HL-60/S4 treated with retinoic acid at 250 ng/mL for 4 days and 3 days (cell line): ENCODE measurements at regions not wholly inside any gene's neighbourhood (a gene's known extent, or its start where the extent isn't known, plus 50 kb on each side); places are given as distances from the start of the nearest gene placed in this dataset.
"Not testable (repeated sequence)": the region's sequence is repeated elsewhere in the genome, so short reads cannot be mapped to it uniquely, and the experiment has no call there.

Experiments used
- in situ Hi-C: fragments of 300-500 bp; cut with MboI; formaldehyde crosslinking; loops from 2 replicates; pipeline ENCODE4 v1.7.0; 2022; ENCODE audit warnings: low sequenced_read_pairs

DNA sequence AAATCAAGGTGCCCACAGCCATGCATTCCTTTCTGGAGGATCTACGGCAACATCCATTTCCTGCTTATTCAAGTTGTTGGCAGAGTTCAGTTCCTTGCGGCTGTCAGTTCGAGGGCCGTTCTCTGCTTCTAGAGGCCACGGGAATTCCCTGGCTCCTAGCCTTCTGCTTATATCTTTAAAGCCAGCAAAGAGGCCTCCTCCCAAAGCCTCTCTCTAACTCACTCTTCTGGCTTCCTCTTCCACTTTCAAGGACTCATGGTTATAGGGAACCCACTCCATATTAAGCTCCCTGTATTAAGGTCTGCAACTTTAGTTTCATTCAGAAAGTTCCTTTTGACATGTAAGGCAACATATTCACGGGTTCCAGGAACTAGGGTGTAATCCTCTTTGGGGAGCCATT lies 150.1 kb upstream of the RMP24 start:
- in situ Hi-C loops = no loop called here

DNA sequence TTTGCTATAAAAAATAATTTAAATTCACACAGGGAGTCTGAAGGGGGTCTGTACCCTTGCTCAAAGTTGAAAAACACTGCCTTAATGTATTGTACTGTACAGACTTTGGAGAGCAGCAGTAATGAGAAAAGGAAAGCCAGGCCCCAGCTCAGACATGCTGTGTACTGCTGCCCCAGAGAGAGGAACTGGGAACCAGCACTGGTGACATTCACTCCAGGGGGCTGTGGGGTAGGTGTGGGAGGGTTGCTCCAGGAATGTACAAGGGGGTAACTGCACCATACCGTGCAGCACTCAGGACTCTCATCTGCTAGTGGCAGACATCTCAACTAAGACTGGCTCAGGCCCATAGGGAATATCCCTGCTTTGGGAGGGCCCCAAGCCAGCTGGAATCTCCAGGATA lies 146.0 kb upstream of the RMP24 start:
- in situ Hi-C loops = no loop called here

- in situ Hi-C loops = no loop called here
Observed at GRCh38 chr18:35827275-35827902, 145.1 kb upstream of the RMP24 start.

GRCh38 chr18:35827903-35828275 lies 144.6 kb upstream of the RMP24 start:
- in situ Hi-C loops = no loop called here

DNA sequence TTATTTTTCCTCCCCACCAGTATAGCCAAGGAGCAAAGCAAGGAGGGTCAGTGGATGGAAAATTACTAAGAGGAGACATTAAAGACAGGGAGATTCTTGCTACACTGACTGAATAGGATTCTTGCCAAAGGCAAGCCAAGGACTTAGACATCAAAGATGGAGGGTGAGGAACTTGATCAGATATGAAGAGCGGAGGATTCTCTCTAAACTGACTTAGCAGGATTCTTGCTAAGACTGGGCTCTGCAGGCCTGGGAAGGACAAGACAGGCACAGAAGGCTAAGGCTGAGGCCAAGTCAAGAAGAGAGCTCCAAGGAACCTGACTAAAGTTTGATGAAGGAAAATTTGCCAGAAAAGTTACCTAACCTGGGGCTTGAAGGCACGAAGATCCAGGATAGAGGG lies 143.9 kb upstream of the RMP24 start:
- in situ Hi-C loops = no loop called here

GRCh38 chr18:35835366-35835765 lies 137.1 kb upstream of the RMP24 start:
- in situ Hi-C loops = no loop called here

GRCh38 chr18:35835833-35836232 lies 136.6 kb upstream of the RMP24 start:
- in situ Hi-C loops = no loop called here

- in situ Hi-C loops = no loop called here
Observed at GRCh38 chr18:35836932-35837331, 135.5 kb upstream of the RMP24 start.

DNA sequence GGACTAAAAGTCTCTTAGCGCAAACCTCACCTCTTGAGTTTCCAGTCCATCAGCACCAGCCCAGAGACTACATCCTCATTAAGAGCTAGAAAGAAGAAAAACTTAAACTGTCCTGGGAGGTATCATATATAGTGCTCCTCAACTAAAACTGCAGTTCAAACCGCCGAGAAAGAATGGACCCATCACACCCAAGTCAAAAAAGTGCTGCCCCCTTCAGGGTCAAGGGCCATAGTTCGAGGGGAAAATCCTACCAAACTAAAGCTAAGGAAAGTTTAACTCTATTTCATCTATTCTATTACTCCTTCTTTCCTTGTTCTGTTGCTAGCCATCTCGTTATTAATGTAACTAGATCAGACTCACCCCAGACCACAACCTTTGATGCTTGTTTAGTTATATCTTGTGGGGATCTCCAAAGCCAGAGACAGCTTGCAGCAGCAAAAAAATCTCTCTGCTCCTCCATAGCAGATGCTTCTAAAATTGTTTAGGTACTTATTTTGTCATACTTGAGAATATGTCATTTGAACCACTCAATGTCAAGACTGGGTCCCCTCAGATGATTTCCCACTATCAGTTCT lies 134.5 kb upstream of the RMP24 start:
- in situ Hi-C loops = no loop called here

- in situ Hi-C loops = no loop called here
Observed at GRCh38 chr18:35841283-35841682, 131.2 kb upstream of the RMP24 start.

DNA sequence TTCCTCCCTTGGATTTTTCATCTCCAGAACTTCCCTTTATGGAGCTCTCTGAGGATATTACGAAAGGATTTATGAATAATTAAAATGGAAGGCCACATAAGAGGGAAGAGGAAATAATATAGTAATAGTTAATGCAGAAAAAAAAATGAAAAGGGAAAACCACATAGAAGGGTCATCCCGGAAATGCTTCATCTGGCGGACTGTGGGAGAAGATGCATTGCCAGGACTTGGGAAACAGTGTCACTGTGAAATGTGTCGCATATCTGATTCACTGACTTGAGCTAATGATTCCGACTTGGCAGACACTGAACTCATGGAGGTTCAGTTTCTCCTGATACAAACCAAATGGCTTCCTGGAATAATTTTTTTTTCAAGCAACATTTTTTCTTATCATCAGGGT lies 129.9 kb upstream of the RMP24 start:
- in situ Hi-C loops = no loop called here

DNA sequence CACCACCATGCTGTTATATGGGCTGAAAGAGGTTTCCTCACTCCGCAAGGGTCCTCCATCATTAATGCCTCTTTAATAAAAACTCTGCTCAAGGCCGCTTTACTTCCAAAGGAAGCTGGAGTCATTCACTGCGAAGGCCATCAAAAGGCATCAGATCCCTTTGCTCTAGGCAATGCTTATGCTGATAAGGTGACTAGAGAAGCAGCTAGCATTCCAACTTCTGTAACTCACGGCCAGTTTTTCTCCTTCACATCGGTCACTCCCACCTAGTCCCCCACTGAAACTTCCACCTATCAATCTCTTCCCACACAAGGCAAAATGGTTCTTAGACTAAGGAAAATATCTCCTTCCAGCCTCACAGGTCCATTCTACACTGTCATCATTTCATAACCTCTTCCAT lies 124.2 kb upstream of the RMP24 start:
- in situ Hi-C loops = not testable (repeated sequence)

GRCh38 chr18:35849241-35849640 lies 123.2 kb upstream of the RMP24 start:
- in situ Hi-C loops = not testable (repeated sequence)

DNA sequence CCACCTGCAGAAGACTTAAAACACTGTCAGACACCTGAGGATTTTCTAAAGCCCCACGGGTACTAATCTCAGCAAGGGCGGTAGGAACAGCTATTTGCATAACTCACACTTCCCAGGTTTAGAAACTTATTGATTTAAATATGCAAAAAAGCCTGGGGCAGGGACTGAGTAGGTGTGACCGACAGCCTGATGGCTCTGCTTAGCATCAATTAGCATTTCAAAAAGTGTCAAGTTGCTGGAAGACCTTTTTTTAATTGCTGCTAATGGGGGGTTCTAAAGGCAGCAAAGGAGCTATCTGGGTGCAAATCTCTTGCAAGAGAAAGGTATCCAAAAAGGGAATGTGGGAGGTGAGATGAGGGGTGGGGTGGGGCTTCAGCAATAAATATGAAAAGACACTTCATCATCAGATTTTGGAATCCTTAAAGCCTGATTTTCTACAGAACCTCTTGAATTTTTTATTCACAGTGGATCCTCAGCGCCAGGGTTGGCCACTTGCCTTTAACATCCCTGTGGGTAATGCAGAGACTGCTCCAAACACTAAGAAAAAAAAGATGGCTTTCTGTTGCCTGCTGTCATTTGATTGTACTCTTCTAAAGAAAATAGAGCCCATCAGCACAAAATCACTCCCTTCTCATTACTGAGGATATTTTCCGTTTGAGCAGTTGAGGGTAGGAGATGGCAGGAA lies 121.1 kb upstream of the RMP24 start:
- in situ Hi-C loops = no loop called here

GRCh38 chr18:35852786-35853185 lies 119.7 kb upstream of the RMP24 start:
- in situ Hi-C loops = no loop called here

DNA sequence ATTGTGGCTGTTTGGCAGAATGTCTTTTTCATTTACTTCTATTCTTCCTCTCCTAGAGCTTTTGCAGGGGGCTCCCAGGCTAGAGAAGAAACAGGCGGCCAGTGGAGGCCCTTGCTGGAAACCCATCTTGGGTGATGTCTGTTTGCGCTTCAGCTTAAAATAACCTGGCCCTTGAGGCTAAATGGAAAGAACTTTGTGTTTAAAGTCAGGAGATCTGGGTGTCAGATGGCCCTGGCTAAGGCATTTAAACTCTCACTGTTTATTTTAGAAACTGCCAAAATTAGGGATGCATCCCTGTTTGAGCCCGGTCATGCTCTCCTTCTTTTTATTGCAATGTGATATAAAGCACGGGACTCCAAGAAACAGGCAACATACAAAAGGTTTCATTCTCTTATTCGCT lies 118.4 kb upstream of the RMP24 start:
- in situ Hi-C loops = no loop called here

DNA sequence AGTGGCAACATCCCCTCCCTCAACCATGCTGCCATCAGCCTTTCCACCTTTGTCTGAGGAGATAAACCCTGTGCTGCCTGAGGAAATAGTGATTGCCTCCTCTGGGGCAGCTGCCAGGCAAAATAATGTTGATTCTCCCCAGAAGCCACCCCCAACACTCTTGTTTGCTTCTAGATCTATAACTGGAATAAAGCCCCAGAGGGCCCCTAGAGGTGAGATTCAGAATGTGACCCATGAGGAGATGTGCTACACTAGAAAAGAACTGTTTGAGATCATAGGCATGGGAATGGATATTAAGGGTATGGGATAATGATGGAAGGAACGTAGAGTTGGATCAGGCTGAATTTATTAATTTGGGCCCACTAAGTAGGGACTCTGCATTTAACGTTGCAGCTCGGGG lies 116.3 kb upstream of the RMP24 start:
- in situ Hi-C loops = no loop called here

DNA sequence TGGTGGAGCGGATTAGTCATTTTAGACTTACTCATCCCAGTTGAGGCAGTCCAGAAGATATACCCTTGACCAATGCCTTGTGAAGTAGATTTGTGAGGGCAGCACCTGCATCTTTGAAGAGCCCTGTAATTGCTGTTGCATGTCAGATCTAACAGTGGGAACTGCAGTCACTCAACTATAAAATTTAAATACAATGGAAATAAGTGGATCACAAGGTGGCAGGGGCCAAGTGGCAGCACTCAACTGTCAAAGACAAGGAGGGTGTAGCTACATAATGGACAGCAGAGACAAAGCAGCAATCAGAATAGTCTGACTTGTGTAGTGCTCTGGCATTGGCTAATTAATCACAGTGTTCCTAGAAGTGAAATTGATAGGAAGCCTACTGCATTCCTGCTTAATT lies 115.8 kb upstream of the RMP24 start:
- in situ Hi-C loops = not testable (repeated sequence)

DNA sequence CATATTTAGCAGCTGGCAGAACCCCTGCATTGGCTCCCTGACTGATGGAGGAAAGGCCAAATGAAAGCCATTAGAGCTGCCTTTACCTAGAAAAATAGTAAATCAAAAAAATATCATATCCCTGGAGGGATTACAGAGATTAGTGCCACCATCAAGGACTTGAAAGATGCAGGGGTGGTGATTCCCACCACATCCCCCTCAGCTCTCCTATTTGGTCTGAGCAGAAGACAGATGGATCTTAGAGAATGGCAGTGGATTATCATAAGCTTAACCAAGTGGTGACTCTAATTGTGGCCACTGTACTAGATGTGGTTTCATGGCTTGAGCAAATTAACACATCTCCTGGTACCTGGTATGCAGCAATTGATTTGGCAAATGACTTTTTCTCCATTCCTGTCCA lies 114.9 kb upstream of the RMP24 start:
- in situ Hi-C loops = not testable (repeated sequence)

- in situ Hi-C loops = no loop called here
Observed at GRCh38 chr18:35861367-35862118, 110.9 kb upstream of the RMP24 start.

- in situ Hi-C loops = no loop called here
Observed at GRCh38 chr18:35862119-35862640, 110.3 kb upstream of the RMP24 start.

- in situ Hi-C loops = no loop called here
Observed at GRCh38 chr18:35864916-35865315, 107.6 kb upstream of the RMP24 start.
